ENCODE measurements at regions not wholly inside any gene's neighbourhood (a gene's known extent, or its start where the extent isn't known, plus 50 kb on each side); places are given as distances from the start of the nearest gene placed in this dataset.

- Histone ChIP-seq H3K9me3 (ENCODE audit: control insufficient read depth in 2 of 2, insufficient read depth in 1 of 2, low read depth in 1 of 2, low read length in 1 of 2) (no peaks in the 10 kb centered on the region), H3K27ac (ENCODE audit: low read depth in 2 of 2, low read length in 1 of 2) (no peak overlapping the region), H3K27me3 (ENCODE audit: control insufficient read depth in 1 of 2, insufficient read depth in 2 of 2, low read length in 2 of 2) (no peaks in the 10 kb centered on the region), H3K36me3 (ENCODE audit: control insufficient read depth in 2 of 2, insufficient read depth in 2 of 2, low read length in 1 of 2) (no peaks in the 10 kb centered on the region), H3K4me3 (ENCODE audit: low read depth in 1 of 2, low read length in 2 of 2) (no peak overlapping the region), H3K4me1 (ENCODE audit: control insufficient read depth in 2 of 2, insufficient read depth in 2 of 2, low read length in 1 of 2) (no peaks in the 10 kb centered on the region)
- 24 to 27% methylated on average over 1 of the region's 1 CpG for WGBS, 2 donors
These were observed 79.3 kb upstream of the FAM98A start for GRCh38 chr2:33678436-33678835.

GRCh38 chr2:33673937-33674336, 74.8 kb upstream of the FAM98A start:
- Histone ChIP-seq H3K4me1 (ENCODE audit: control insufficient read depth in 2 of 2, insufficient read depth in 2 of 2, low read length in 1 of 2) (no peaks in the 10 kb centered on the region), H3K27ac (ENCODE audit: low read depth in 2 of 2, low read length in 1 of 2) (no peak overlapping the region), H3K4me3 (ENCODE audit: low read depth in 1 of 2, low read length in 2 of 2) (no peak overlapping the region), H3K9me3 (ENCODE audit: control insufficient read depth in 2 of 2, insufficient read depth in 1 of 2, low read depth in 1 of 2, low read length in 1 of 2) (no peaks in the 10 kb centered on the region), H3K27me3 (ENCODE audit: control insufficient read depth in 1 of 2, insufficient read depth in 2 of 2, low read length in 2 of 2) (no peaks in the 10 kb centered on the region), H3K36me3 (ENCODE audit: control insufficient read depth in 2 of 2, insufficient read depth in 2 of 2, low read length in 1 of 2) (no peaks in the 10 kb centered on the region)
- 5 to 22% methylated on average over 2 of the region's 2 CpGs for WGBS, 2 donors

GRCh38 chr2:33672896-33673295, 73.8 kb upstream of the FAM98A start:
- H3K36me3 ChIP-seq (ENCODE audit: control insufficient read depth in 2 of 2, insufficient read depth in 2 of 2, low read length in 1 of 2): no peaks in the 10 kb centered on the region
- H3K9me3 ChIP-seq (ENCODE audit: control insufficient read depth in 2 of 2, insufficient read depth in 1 of 2, low read depth in 1 of 2, low read length in 1 of 2): no peaks in the 10 kb centered on the region
- WGBS, 2 donors: 62 to 67% methylated on average over 1 of the region's 1 CpG
- H3K4me1 ChIP-seq (ENCODE audit: control insufficient read depth in 2 of 2, insufficient read depth in 2 of 2, low read length in 1 of 2): no peaks in the 10 kb centered on the region
- no peak overlapping the region for H3K27ac ChIP-seq (ENCODE audit: low read depth in 2 of 2, low read length in 1 of 2)
- no peaks in the 10 kb centered on the region for H3K27me3 ChIP-seq (ENCODE audit: control insufficient read depth in 1 of 2, insufficient read depth in 2 of 2, low read length in 2 of 2)
- H3K4me3 ChIP-seq (ENCODE audit: low read depth in 1 of 2, low read length in 2 of 2): no peak overlapping the region

- Histone ChIP-seq H3K4me3 (ENCODE audit: low read depth in 1 of 2, low read length in 2 of 2) (no peak overlapping the region), H3K9me3 (ENCODE audit: control insufficient read depth in 2 of 2, insufficient read depth in 1 of 2, low read depth in 1 of 2, low read length in 1 of 2) (no peaks in the 10 kb centered on the region), H3K27me3 (ENCODE audit: control insufficient read depth in 1 of 2, insufficient read depth in 2 of 2, low read length in 2 of 2) (no peaks in the 10 kb centered on the region), H3K36me3 (ENCODE audit: control insufficient read depth in 2 of 2, insufficient read depth in 2 of 2, low read length in 1 of 2) (no peaks in the 10 kb centered on the region), H3K4me1 (ENCODE audit: control insufficient read depth in 2 of 2, insufficient read depth in 2 of 2, low read length in 1 of 2) (no peaks in the 10 kb centered on the region), H3K27ac (ENCODE audit: low read depth in 2 of 2, low read length in 1 of 2) (no peak overlapping the region)
- 80 to 94% methylated on average over 1 of the region's 1 CpG for WGBS, 2 donors
These were observed 73.3 kb upstream of the FAM98A start for GRCh38 chr2:33672389-33672788.

GRCh38 chr2:33671198-33671597, 72.1 kb upstream of the FAM98A start:
- H3K4me1 ChIP-seq (ENCODE audit: control insufficient read depth in 2 of 2, insufficient read depth in 2 of 2, low read length in 1 of 2): no peaks in the 10 kb centered on the region
- no peaks in the 10 kb centered on the region for H3K9me3 ChIP-seq (ENCODE audit: control insufficient read depth in 2 of 2, insufficient read depth in 1 of 2, low read depth in 1 of 2, low read length in 1 of 2)
- 84 to 89% methylated on average over 2 of the region's 2 CpGs for WGBS, 2 donors
- no peak overlapping the region for H3K27ac ChIP-seq (ENCODE audit: low read depth in 2 of 2, low read length in 1 of 2)
- no peak overlapping the region for H3K4me3 ChIP-seq (ENCODE audit: low read depth in 1 of 2, low read length in 2 of 2)
- no peaks in the 10 kb centered on the region for H3K27me3 ChIP-seq (ENCODE audit: control insufficient read depth in 1 of 2, insufficient read depth in 2 of 2, low read length in 2 of 2)
- H3K36me3 ChIP-seq (ENCODE audit: control insufficient read depth in 2 of 2, insufficient read depth in 2 of 2, low read length in 1 of 2): no peaks in the 10 kb centered on the region

GRCh38 chr2:33670392-33670937, 71.4 kb upstream of the FAM98A start:
- Histone ChIP-seq H3K36me3 (ENCODE audit: control insufficient read depth in 2 of 2, insufficient read depth in 2 of 2, low read length in 1 of 2) (no peaks in the 10 kb centered on the region), H3K27ac (ENCODE audit: low read depth in 2 of 2, low read length in 1 of 2) (no peak overlapping the region), H3K27me3 (ENCODE audit: control insufficient read depth in 1 of 2, insufficient read depth in 2 of 2, low read length in 2 of 2) (no peaks in the 10 kb centered on the region), H3K4me1 (ENCODE audit: control insufficient read depth in 2 of 2, insufficient read depth in 2 of 2, low read length in 1 of 2) (no peaks in the 10 kb centered on the region), H3K9me3 (ENCODE audit: control insufficient read depth in 2 of 2, insufficient read depth in 1 of 2, low read depth in 1 of 2, low read length in 1 of 2) (no peaks in the 10 kb centered on the region), H3K4me3 (ENCODE audit: low read depth in 1 of 2, low read length in 2 of 2) (no peak overlapping the region)
- WGBS, 2 donors: 83 to 84% methylated on average over 4 of the region's 4 CpGs

GRCh38 chr2:33666879-33667278, 67.8 kb upstream of the FAM98A start:
- 67 to 75% methylated on average over 4 of the region's 4 CpGs for WGBS, 2 donors
- H3K9me3 ChIP-seq (ENCODE audit: control insufficient read depth in 2 of 2, insufficient read depth in 1 of 2, low read depth in 1 of 2, low read length in 1 of 2): no peaks in the 10 kb centered on the region

GRCh38 chr2:33665039-33665438, 65.9 kb upstream of the FAM98A start:
- no peaks in the 10 kb centered on the region for H3K9me3 ChIP-seq (ENCODE audit: control insufficient read depth in 2 of 2, insufficient read depth in 1 of 2, low read depth in 1 of 2, low read length in 1 of 2)
- no peaks in the 10 kb centered on the region for H3K4me1 ChIP-seq (ENCODE audit: control insufficient read depth in 2 of 2, insufficient read depth in 2 of 2, low read length in 1 of 2)
- H3K4me3 ChIP-seq (ENCODE audit: low read depth in 1 of 2, low read length in 2 of 2): no peak overlapping the region
- no peaks in the 10 kb centered on the region for H3K36me3 ChIP-seq (ENCODE audit: control insufficient read depth in 2 of 2, insufficient read depth in 2 of 2, low read length in 1 of 2)
- 92 to 100% methylated on average over 1 of the region's 1 CpG for WGBS, 2 donors
- H3K27ac ChIP-seq (ENCODE audit: low read depth in 2 of 2, low read length in 1 of 2): no peak overlapping the region
- no peaks in the 10 kb centered on the region for H3K27me3 ChIP-seq (ENCODE audit: control insufficient read depth in 1 of 2, insufficient read depth in 2 of 2, low read length in 2 of 2)

More at GRCh38 chr2:33666879-33667278, 67.8 kb upstream of the FAM98A start:
- H3K4me3 ChIP-seq (ENCODE audit: low read depth in 1 of 2, low read length in 2 of 2): no peak overlapping the region
- no peak overlapping the region for H3K27ac ChIP-seq (ENCODE audit: low read depth in 2 of 2, low read length in 1 of 2)
- H3K36me3 ChIP-seq (ENCODE audit: control insufficient read depth in 2 of 2, insufficient read depth in 2 of 2, low read length in 1 of 2): no peaks in the 10 kb centered on the region
- H3K4me1 ChIP-seq (ENCODE audit: control insufficient read depth in 2 of 2, insufficient read depth in 2 of 2, low read length in 1 of 2): no peaks in the 10 kb centered on the region
- H3K27me3 ChIP-seq (ENCODE audit: control insufficient read depth in 1 of 2, insufficient read depth in 2 of 2, low read length in 2 of 2): no peaks in the 10 kb centered on the region

GRCh38 chr2:33660416-33661123, 61.5 kb upstream of the FAM98A start:
- no peaks in the 10 kb centered on the region for H3K36me3 ChIP-seq (ENCODE audit: control insufficient read depth in 2 of 2, insufficient read depth in 2 of 2, low read length in 1 of 2)
- no peaks in the 10 kb centered on the region for H3K9me3 ChIP-seq (ENCODE audit: control insufficient read depth in 2 of 2, insufficient read depth in 1 of 2, low read depth in 1 of 2, low read length in 1 of 2)
- no peak overlapping the region for H3K4me3 ChIP-seq (ENCODE audit: low read depth in 1 of 2, low read length in 2 of 2)
- H3K4me1 ChIP-seq (ENCODE audit: control insufficient read depth in 2 of 2, insufficient read depth in 2 of 2, low read length in 1 of 2): no peaks in the 10 kb centered on the region
- WGBS, 2 donors: 69 to 72% methylated on average over 10 of the region's 10 CpGs
- H3K27me3 ChIP-seq (ENCODE audit: control insufficient read depth in 1 of 2, insufficient read depth in 2 of 2, low read length in 2 of 2): no peaks in the 10 kb centered on the region
- no peak overlapping the region for H3K27ac ChIP-seq (ENCODE audit: low read depth in 2 of 2, low read length in 1 of 2)
